K562 (cell line): ENCODE measurements at regions not wholly inside any gene's neighbourhood (a gene's known extent, or its start where the extent isn't known, plus 50 kb on each side); places are given as distances from the start of the nearest gene placed in this dataset.

Experiments used
- ATAC-seq: fragments of 200-7000 bp; cut with Tn5 transposase; 3 replicates; pipeline ENCODE4 v1.9.1; 2020; ENCODE audit warnings: moderate library complexity
- BruUV-seq: library from RNA; stranded (reverse); fragments of 400-500 nt; replicated peaks from 2 replicates; lab custom pipeline; 2021; lab: Mats Ljungman, UMichigan
- CTCF ChIA-PET: fragments of 300-600 bp; formaldehyde crosslinking; extraction: SDS; loops from one replicate; lab custom pipeline; 2021; ENCODE audit warnings: low intra/inter-chr PET ratio; lab: Yijun Ruan, JAX
- POLR2A ChIA-PET: fragments of 300-600, 350-650 bp; sonication (Branson Sonifier 250); formaldehyde crosslinking; extraction: SDS; loops from one replicate; lab custom pipeline; 2021; ENCODE audit warnings: antibody characterized with exemption, inconsistent platforms; lab: Yijun Ruan, JAX
- DNase-seq, 4 experiments: peaks; one replicate each; pipeline versions ENCODE4 v3.0.0 to v3.0.0-alpha.2; 2011 to 2018; ENCODE audit warnings: low spot score in 3 of 4, mixed read lengths in 3 of 4; ENCODE audit errors: extremely low read depth in 1 of 4
- FAIRE-seq: peaks from 2 replicates; lab custom pipeline; 2011; peaks lifted over from hg19 to GRCh38; lab: Jason Lieb, UNC
- H2AFZ ChIP-seq: 2 replicates; pipeline ENCODE4 v1.6.0; 2011; ENCODE audit warnings: low read depth, low read length, control low read depth, inconsistent platforms
- H3K27ac ChIP-seq: fragments of 200-600 bp; 3 replicates; pipeline ENCODE4 v1.8.0; 2011; ENCODE audit warnings: low read depth, mild to moderate bottlenecking, control low read depth, inconsistent platforms, low read length, moderate library complexity, mixed read lengths; ENCODE audit errors: extremely low read depth
- H3K27me3 ChIP-seq, 2 experiments: fragments of 300-600 bp in 1 of 2; 2 replicates in 1 of 2; 3 replicates in 1 of 2; pipeline versions ENCODE4 v1.6.0 to v1.8.0; 2011; ENCODE audit warnings: inconsistent platforms in 2 of 2, low read length in 2 of 2, mild to moderate bottlenecking in 1 of 2, mixed read lengths in 1 of 2, moderate library complexity in 1 of 2; ENCODE audit not compliant: control insufficient read depth in 2 of 2, insufficient read depth in 2 of 2
- H3K36me3 ChIP-seq: fragments of 300-600 bp; 3 replicates; pipeline ENCODE4 v1.8.0; 2011; ENCODE audit warnings: mild to moderate bottlenecking, low read length, inconsistent platforms; ENCODE audit not compliant: control insufficient read depth, insufficient read depth
- H3K4me1 ChIP-seq, 2 experiments: fragments of 200-600 bp in 1 of 2; replicated peaks in 1 of 2; 2 replicates in 1 of 2; 3 replicates in 1 of 2; pipeline versions ENCODE4 v1.5.1 to v1.8.0; 2011; ENCODE audit warnings: inconsistent platforms in 2 of 2, low read length in 2 of 2, mild to moderate bottlenecking in 1 of 2, mixed read lengths in 1 of 2, moderate library complexity in 1 of 2; ENCODE audit not compliant: control insufficient read depth in 2 of 2, insufficient read depth in 2 of 2
- H3K4me2 ChIP-seq: 2 replicates; pipeline ENCODE4 v1.6.1; 2011; ENCODE audit warnings: low read length, control low read depth, inconsistent platforms, mixed read lengths; ENCODE audit not compliant: insufficient read depth
- H3K4me3 ChIP-seq: fragments of 200-600 bp; sonication (generic), shearing (Covaris generic); 2 replicates; pipeline ENCODE4 v1.5.1; 2016; ENCODE audit warnings: control low read depth, inconsistent platforms
- H3K79me2 ChIP-seq: fragments of 200-600 bp; 3 replicates; pipeline ENCODE4 v1.8.0; 2011; ENCODE audit warnings: low read length, inconsistent platforms; ENCODE audit not compliant: control insufficient read depth, insufficient read depth
- H3K9ac ChIP-seq, 2 experiments: 2 replicates each; pipeline versions ENCODE4 v1.6.0 to v1.6.1; 2011; ENCODE audit warnings: low read depth in 2 of 2, low read length in 2 of 2, control low read depth in 1 of 2, inconsistent platforms in 1 of 2, mild to moderate bottlenecking in 1 of 2, mixed read lengths in 1 of 2; ENCODE audit not compliant: insufficient read depth in 1 of 2
- H3K9me1 ChIP-seq: one replicate; pipeline ENCODE4 v1.6.0; 2011; ENCODE audit warnings: inconsistent platforms, mild to moderate bottlenecking, low read length, moderate library complexity; ENCODE audit not compliant: control insufficient read depth, insufficient read depth
- H3K9me3 ChIP-seq: replicated peaks from 2 replicates; pipeline ENCODE4 v1.5.1; 2011; ENCODE audit warnings: low read depth, low read length, inconsistent platforms; ENCODE audit not compliant: control insufficient read depth, insufficient read depth
- H4K20me1 ChIP-seq: replicated peaks from 2 replicates; pipeline ENCODE4 v1.6.1; 2011; ENCODE audit warnings: low read length, inconsistent platforms, mixed read lengths; ENCODE audit not compliant: control insufficient read depth, insufficient read depth
- ARNT ChIP-seq, 2 experiments: fragments of 450-650 bp; IDR thresholded peaks; 2 replicates each; pipeline ENCODE4 v1.6.1; 2016; ENCODE audit warnings: mild to moderate bottlenecking in 1 of 2
- CTCF ChIP-seq, 3 experiments: IDR thresholded peaks in 2 of 3; conservative IDR thresholded peaks in 1 of 3; 2 replicates each; pipeline ENCODE4 v1.5.1; 2011 to 2012; ENCODE audit warnings: low read length in 3 of 3, mild to moderate bottlenecking in 3 of 3, control low read depth in 2 of 3, improper control_type of control experiment in 1 of 3, inconsistent platforms in 1 of 3, low read depth in 1 of 3, mixed read lengths in 1 of 3, moderate library complexity in 1 of 3; ENCODE audit not compliant: insufficient read depth in 2 of 3
- GTF2A2 ChIP-seq: IDR thresholded peaks from 2 replicates; pipeline ENCODE4 v1.6.1; 2016; ENCODE audit warnings: mild to moderate bottlenecking, missing genetic modification characterization, missing compliant biosample characterization
- HDAC3 ChIP-seq: fragments of 450-650 bp; IDR thresholded peaks from 2 replicates; pipeline ENCODE4 v1.6.1; 2018; ENCODE audit warnings: borderline replicate concordance, mild to moderate bottlenecking, moderate library complexity; ENCODE audit not compliant: partially characterized antibody
- ILK ChIP-seq: fragments of 450-650 bp; IDR thresholded peaks from 2 replicates; pipeline ENCODE4 v1.6.1; 2016; ENCODE audit warnings: missing genetic modification characterization, low read depth, mild to moderate bottlenecking, missing compliant biosample characterization, moderate library complexity, borderline replicate concordance
- KAT2B ChIP-seq: IDR thresholded peaks from one replicate; pipeline ENCODE4 v1.6.1; 2012; ENCODE audit warnings: low read depth, mild to moderate bottlenecking, control low read depth, inconsistent platforms, low read length, moderate library complexity
- MCM3 ChIP-seq: fragments of 450-650 bp; IDR thresholded peaks from 2 replicates; pipeline ENCODE4 v1.6.1; 2016
- NFIC ChIP-seq: fragments of 450-650 bp; IDR thresholded peaks from 2 replicates; pipeline ENCODE4 v1.6.1; 2017; ENCODE audit warnings: mild to moderate bottlenecking, inconsistent platforms
- TCF3 ChIP-seq: sonication (generic); formaldehyde crosslinking; IDR thresholded peaks from 2 replicates; pipeline ENCODE4 v1.4.0; 2020; ENCODE audit warnings: mild to moderate bottlenecking, missing genetic modification reagents
- TEAD4 ChIP-seq, 2 experiments: sonication (generic) in 1 of 2; formaldehyde crosslinking in 1 of 2; IDR thresholded peaks; 2 replicates each; pipeline versions ENCODE4 v1.6.1 to v1.8.0; 2012 to 2022; ENCODE audit warnings: borderline replicate concordance in 1 of 2, inconsistent platforms in 1 of 2, low read length in 1 of 2, mild to moderate bottlenecking in 1 of 2, missing genetic modification reagents in 1 of 2
- TSC22D4 ChIP-seq: fragments of 450-650 bp; IDR thresholded peaks from 2 replicates; pipeline ENCODE4 v1.6.1; 2016; ENCODE audit warnings: missing genetic modification characterization, missing biosample characterization, control low read depth
- ZNF165 ChIP-seq: fragments of 250-450 bp; sonication (Bioruptor Pico); IDR thresholded peaks from 2 replicates; pipeline ENCODE4 v1.4.0; 2020; ENCODE audit warnings: borderline replicate concordance
- ZNF282 ChIP-seq: sonication (generic); formaldehyde crosslinking; IDR thresholded peaks from 2 replicates; pipeline ENCODE4 v1.8.1; 2023; ENCODE audit warnings: missing genetic modification reagents
- WGBS: fragments of 100-300 bp; shearing (Covaris generic); methylation state at CpG from one replicate; pipeline ENCODE4 v1.1.6; 2016; ENCODE audit warnings: low coverage, mixed read lengths; ENCODE audit not compliant: insufficient coverage; ENCODE audit errors: missing lambda C conversion rate; 5-methylcytosine and 5-hydroxymethylcytosine counted together
- in situ Hi-C: fragments of 300-500 bp; cut with MboI; formaldehyde crosslinking; loops from 4 replicates; pipeline ENCODE4 v1.15.0; 2018; ENCODE audit warnings: inconsistent platforms, mixed read lengths
- intact Hi-C: fragments of 100-400 bp; cut with micrococcal nuclease; formaldehyde crosslinking; loops from 2 replicates; pipeline ENCODE4 v1.14.2; 2022
- TF ChIP-seq, protein P1 (sequence below): fragments of 450-650 bp; IDR thresholded peaks from 2 replicates; pipeline ENCODE4 v1.6.1; 2016; ENCODE audit warnings: missing biosample characterization, missing genetic modification characterization
- TF ChIP-seq, protein P2 (sequence below): fragments of 250-450 bp; sonication (Bioruptor Pico); IDR thresholded peaks from 2 replicates; pipeline ENCODE4 v1.8.0; 2022; ENCODE audit warnings: moderate library complexity, mild to moderate bottlenecking, inconsistent platforms
- TF ChIP-seq, protein P3 (sequence below): fragments of 250-450 bp; sonication (Bioruptor Pico); IDR thresholded peaks from 2 replicates; pipeline ENCODE4 v1.5.0; 2021
- TF ChIP-seq, protein P4 (sequence below): sonication (generic); formaldehyde crosslinking; IDR thresholded peaks from 2 replicates; pipeline ENCODE4 v1.8.0; 2022; ENCODE audit warnings: mild to moderate bottlenecking, missing genetic modification reagents

DNA sequence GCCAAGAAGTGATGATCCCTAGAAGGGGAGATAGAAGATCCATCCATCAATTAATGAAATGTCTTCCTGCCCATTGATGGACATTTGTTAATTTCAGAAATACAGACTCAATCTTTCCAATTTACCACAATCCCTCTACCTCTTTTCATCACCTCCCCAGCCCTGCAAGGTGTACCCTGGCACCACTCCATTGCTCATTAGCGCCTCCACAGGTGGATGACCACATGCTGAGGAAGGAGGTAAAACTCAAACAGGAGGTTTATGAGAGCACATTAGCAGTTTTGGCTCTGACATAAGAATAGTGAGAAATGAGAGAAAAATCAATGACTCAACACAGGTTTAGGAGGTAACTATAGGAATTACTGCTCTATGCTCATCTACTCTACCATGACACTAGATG, 208.0 kb downstream of the C1D start:
- no peaks in the 10 kb centered on the region for H3K79me2 ChIP-seq
- H3K4me2 ChIP-seq, result no peak overlapping the region
- in situ Hi-C loops, result no loop called here
- no peak overlapping the region for H3K27ac ChIP-seq
- H3K9me1 ChIP-seq, result no peaks in the 10 kb centered on the region
- H3K4me1 ChIP-seq, result no peaks in the 10 kb centered on the region
- intact Hi-C loops, result no loop called here
- H4K20me1 ChIP-seq, result no peaks in the 10 kb centered on the region
- WGBS, result 0% methylated on average over 1 of the region's 1 CpG
- peaks cover 0 to 4% of the 10 kb centered on the region in 2 experiments; a peak in 1 of 5 replicates for H3K27me3 ChIP-seq
- no peak overlapping the region for H3K4me3 ChIP-seq
- BruUV-seq, result no TSS peak
- no peaks in the 10 kb centered on the region for H3K9me3 ChIP-seq
- H3K9ac ChIP-seq, result no peak overlapping the region
- TF ChIP-seq MCM3 (no peak), GTF2A2 (tag) (no peak), KAT2B (no peak), ZNF282 (CRISPR knock-in tag) (no peak), NFIC (peak; percentile 45), ARNT (IDR thresholded peaks at IDR 0.05) (no peak), CTCF (IDR thresholded peaks at IDR 0.05 in 2 of 3, conservative IDR thresholded peaks at IDR 0.05 in 1 of 3; ENCODE audit: insufficient read depth in 2 of 3, low read depth in 1 of 3, low read length in 3 of 3) (peak; percentile 25 to 54 (median 29); a peak in 4 of 6 replicates), ILK (tag) (no peak), TCF3 (CRISPR knock-in tag) (no peak), TSC22D4 (no peak), ZNF165 (CRISPR knock-in tag) (no peak), TEAD4 (IDR thresholded peaks at IDR 0.05; ENCODE audit: low read length) (no peak), TEAD4 (CRISPR knock-in tag; IDR thresholded peaks at IDR 0.05; ENCODE audit: borderline replicate concordance) (no peak), HDAC3 (no peak)
- TF ChIP-seq, protein P1, sequence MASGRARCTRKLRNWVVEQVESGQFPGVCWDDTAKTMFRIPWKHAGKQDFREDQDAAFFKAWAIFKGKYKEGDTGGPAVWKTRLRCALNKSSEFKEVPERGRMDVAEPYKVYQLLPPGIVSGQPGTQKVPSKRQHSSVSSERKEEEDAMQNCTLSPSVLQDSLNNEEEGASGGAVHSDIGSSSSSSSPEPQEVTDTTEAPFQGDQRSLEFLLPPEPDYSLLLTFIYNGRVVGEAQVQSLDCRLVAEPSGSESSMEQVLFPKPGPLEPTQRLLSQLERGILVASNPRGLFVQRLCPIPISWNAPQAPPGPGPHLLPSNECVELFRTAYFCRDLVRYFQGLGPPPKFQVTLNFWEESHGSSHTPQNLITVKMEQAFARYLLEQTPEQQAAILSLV, result no peak
- TF ChIP-seq, protein P2, sequence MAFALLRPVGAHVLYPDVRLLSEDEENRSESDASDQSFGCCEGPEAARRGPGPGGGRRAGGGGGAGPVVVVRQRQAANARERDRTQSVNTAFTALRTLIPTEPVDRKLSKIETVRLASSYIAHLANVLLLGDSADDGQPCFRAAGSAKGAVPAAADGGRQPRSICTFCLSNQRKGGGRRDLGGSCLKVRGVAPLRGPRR (CRISPR knock-in tag), result no peak
- TF ChIP-seq, protein P3, sequence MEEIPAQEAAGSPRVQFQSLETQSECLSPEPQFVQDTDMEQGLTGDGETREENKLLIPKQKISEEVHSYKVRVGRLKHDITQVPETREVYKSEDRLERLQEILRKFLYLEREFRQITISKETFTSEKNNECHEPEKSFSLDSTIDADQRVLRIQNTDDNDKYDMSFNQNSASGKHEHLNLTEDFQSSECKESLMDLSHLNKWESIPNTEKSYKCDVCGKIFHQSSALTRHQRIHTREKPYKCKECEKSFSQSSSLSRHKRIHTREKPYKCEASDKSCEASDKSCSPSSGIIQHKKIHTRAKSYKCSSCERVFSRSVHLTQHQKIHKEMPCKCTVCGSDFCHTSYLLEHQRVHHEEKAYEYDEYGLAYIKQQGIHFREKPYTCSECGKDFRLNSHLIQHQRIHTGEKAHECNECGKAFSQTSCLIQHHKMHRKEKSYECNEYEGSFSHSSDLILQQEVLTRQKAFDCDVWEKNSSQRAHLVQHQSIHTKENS (CRISPR knock-in tag), result no peak
- TF ChIP-seq, protein P4, sequence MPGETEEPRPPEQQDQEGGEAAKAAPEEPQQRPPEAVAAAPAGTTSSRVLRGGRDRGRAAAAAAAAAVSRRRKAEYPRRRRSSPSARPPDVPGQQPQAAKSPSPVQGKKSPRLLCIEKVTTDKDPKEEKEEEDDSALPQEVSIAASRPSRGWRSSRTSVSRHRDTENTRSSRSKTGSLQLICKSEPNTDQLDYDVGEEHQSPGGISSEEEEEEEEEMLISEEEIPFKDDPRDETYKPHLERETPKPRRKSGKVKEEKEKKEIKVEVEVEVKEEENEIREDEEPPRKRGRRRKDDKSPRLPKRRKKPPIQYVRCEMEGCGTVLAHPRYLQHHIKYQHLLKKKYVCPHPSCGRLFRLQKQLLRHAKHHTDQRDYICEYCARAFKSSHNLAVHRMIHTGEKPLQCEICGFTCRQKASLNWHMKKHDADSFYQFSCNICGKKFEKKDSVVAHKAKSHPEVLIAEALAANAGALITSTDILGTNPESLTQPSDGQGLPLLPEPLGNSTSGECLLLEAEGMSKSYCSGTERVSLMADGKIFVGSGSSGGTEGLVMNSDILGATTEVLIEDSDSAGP, result no peak
- DNase-seq, result peak; percentile 14 to 24 (median 20)
- peak; percentile 69; the same call in 2 of the 3 replicates for ATAC-seq
- FAIRE-seq, result no peak
- no peaks in the 10 kb centered on the region for H3K36me3 ChIP-seq
- H2AFZ ChIP-seq, result no peak overlapping the region
- CTCF ChIA-PET, result no interaction called here
- POLR2A ChIA-PET, result no interaction called here
